HG03354 (cell line): ENCODE measurements at regions not wholly inside any gene's neighbourhood (a gene's known extent, or its start where the extent isn't known, plus 50 kb on each side); places are given as distances from the start of the nearest gene placed in this dataset.

Experiments
- ATAC-seq: cut with Tn5 transposase; IDR thresholded peaks from one replicate; pipeline ENCODE4 v1.9.1; 2021; ENCODE audit warnings: mild to moderate bottlenecking; ENCODE audit not compliant: unreplicated experiment, poor library complexity, severe bottlenecking

DNA sequence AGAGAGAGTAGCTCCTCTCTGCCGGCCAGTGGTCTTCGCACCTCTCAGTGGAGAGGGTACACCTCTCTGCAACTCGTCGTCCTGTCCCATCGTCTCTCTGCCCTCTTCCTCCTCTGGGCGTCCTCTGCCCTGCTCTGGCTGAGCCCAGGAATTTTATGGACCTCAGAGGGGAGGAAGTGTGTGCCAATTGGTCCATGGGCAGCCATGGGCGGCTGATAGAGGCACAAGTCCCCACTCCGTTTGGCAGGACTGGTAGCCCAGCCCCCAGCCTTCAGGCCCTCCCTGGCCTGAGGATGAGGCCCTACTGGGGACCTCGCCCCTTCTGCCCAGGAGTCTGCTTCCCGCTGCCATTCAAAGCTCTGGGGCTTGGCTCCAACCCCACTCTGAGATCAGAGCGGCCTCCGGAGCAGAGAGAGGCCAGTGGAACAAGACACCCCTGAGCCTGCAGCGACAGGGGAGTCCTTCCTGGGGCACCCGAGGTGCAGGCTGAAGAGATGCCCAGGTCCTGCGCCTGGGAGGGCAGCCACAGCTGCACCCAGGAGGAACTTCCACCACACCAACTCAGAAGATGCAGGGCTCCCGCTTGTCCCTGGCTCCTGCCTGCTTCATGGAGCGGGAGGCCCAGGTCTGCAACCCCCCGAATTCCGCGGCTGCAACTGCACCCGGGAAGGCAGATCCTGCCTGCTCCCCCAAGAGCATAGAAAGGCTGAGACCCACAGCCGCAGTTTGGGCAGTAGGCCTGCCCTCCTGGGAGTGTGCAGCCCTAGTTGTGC lies 659.9 kb downstream of the KCNT2 start:
- ATAC-seq: no peak

DNA sequence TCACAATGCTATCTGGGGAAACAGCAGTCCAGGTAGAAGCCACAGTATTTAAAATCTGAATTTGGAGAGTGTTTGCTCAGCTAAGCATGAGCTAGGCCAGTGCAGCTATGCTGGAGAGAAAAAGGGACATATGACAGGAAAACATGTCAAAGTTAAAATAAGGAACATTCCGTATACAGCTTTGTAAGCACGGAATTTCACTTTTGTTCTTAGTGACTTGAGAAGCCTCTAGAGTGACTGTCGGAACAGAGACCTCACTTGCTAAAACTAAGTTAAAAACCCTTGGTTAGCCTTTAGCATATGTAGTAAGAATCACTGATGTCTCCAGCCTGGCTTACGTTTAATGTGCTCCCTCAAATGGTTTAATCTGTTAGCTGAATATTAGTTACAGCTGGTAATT lies 661.7 kb downstream of the KCNT2 start:
- ATAC-seq: no peak

DNA sequence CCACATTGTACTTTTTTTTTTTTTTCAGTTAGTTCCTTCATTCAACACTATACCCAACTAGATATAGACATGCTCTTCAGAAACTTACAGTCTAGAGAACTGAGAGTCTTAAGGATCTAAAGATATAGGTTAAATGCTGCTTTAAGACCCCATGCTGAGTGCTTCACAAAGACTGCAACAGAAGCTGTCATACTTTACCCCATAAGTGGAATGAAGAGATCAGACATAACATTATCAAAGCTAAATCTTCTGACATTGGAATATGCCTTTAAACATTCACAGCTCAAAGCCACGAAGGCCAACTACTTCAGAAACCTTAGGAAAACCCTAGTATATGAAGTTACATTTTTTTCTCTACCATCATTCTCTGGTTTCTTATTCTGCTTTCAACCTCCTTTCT lies 666.4 kb downstream of the KCNT2 start:
- ATAC-seq: no peak

DNA sequence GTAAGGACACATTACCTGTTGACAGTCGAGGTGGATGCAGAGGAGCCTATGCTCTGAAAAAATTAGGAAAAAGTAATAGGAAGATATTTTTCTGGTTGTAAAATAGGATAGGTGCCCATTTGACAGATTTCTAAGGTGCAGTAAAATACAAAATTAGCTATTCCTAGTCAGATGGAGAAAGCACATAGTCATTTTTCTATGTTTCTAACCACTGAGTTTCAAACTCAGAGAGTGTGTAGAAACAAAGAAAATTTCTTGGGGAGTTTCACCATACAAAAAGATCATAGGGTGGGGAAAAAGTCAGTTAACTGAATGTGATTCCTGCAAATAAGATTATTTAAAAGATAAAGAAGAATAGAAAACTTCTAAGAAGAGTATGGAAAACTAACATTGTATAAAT lies 666.9 kb downstream of the KCNT2 start:
- no peak for ATAC-seq

DNA sequence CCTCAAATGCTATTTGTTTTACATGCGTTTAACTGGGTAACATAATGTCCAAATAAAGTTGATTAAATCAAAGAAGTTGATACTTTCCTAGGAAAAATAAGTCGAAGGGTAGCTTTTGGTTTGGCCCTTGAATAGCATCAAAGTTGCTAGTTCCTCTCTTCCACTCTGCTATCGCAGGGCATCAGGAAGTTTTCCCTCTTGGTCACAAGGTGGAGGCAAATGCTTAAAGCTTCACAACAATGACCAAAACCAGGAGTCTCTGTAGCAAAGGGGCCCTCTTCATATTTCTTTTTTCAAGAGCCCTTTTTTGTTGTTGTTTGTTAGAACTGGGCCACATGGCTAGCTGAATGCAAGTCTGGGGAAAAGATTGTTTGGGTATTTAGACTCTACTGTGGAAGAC lies 668.4 kb downstream of the KCNT2 start:
- ATAC-seq: no peak

DNA sequence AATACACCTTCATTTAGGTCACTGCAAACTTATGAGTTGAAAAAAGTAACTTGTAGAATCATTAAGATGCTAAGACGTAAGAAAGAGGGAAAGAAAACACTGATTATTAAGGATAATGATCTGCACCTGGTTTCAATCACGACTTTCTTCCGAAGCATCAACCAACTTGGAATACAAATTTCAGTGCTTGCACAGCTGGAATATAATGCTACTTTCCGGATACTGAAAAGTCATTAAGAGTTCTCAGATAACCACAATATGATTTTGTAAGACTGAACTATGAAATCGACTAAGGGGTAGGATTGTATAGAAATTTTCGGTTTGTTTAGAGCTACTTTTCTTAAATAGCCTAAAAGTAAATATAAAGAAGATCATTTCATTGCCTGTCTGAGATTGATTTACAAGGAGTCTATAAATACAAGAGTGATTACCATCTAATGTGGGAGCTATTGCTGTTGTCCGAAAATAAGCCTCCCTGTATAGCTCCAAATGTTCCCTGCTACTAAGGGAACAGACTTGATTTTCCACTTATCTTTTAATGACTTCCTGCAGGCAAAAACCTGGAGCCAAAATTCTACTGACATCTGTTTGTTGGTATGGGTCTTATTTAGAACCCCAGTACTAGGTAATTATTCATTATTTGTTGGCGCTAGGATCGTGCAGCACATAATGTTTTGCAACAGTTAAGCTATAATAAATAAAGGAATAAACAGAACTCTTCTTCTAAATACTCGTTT lies 673.3 kb downstream of the KCNT2 start:
- ATAC-seq: no peak

DNA sequence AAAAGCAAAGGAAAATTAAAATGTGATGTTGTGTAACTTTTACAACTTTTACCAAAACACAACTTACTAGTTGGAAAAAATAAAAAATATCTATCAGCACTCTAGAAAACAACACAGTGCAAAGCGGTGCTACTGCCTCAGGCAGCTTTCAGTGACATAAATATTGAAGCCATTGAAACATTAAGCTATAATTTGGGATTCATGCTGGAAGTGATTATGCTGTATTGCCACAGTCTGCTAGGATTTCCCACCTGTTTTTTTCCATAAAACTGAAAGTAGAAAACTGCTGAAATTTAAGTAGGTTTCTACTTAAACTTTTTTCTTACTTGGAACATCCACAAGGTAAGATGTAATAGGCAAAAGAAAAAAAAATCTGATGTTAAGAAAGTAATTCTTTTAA lies 674.4 kb downstream of the KCNT2 start:
- ATAC-seq: no peak

DNA sequence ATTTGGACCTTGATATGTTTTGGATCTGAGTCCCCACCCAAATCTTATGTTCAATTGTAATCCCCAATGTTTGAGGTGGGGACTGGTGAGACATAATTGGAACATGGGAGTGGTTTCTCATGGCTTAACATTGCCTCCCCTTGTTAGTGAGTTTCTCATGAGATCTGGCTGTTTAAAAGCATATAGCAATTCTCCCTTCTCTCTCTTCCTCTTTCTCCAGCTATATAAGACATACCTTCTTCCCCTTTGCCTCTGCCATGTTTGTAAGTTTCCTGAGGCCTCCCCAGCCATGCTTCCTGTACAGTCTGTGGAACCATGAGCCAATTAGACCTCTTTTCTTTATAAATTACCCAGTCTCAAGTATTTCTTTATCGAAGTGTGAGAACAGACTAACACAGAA lies 692.4 kb downstream of the KCNT2 start:
- no peak for ATAC-seq

DNA sequence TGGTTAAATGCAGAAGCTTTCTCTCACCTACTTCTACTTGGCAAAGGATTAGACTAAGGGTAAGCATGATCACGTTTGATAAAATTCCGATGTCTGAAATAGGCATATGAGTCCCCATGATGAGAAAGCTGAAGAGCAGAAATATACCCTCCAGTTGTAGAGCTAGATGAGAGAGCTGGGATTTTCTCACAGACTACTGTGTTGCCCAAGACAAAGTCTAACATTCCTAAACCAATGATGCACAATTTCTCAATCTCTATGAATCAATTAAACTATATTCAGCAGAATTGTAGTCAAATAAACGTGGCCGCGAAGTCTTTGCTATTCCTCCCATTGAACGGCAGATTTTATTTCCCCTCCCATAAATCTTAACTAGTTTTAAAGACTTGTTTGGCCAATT lies 699.2 kb downstream of the KCNT2 start:
- ATAC-seq: no peak

DNA sequence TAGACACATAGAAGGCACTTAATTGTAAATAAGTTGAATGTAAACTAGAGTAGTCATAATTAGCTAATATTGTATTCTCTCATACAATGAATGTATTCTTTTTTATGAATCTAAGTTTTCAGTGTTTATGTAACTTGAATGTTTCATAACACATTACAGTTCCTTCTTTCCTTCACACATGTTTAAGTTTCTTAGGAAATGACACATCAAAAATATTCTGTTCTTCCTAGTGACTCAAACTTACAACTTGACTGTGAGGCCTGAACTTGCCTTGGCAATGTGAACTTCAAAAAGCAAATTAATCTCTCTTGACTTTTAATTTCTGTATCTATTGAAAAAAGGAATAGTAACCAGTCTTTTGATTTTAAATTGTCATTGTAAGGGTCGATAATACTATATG lies 700.1 kb downstream of the KCNT2 start:
- no peak for ATAC-seq

DNA sequence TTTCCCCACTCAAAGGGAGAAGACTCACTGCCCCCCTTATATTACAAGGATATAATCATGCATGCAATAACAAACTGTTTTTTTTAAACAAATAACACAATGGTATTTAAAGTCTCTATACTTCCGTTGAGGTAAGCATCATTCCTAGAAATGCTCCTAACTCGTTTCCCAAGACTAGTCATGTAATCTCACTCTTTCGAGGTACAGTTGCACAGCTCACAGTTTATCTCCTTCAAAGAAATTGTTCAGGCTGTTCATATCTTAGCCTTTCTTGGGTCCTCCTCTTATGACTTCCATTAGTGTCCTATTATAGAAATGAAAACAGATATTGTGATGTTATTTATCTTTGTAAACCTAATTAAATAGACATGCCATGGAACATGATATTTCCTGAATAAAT lies 705.0 kb downstream of the KCNT2 start:
- no peak for ATAC-seq

DNA sequence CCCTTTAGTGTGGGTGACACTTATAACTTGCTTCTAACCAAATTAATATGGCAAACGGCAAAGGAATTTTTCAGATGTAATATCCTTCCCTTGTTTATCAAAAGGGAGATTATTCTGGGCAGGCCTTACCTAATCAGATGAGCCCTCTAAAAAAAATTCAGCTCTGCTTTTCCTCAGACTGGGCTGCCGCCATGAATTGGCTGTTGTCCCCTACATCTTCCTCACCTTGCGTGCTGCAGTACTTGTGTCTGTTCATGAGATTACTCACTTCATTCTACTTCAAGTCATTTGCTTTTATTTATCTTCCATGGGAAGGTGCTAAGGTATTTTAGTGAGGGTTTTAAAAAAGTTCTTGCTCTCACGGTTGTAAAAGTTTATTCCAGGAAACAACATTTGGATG lies 705.5 kb downstream of the KCNT2 start:
- no peak for ATAC-seq

DNA sequence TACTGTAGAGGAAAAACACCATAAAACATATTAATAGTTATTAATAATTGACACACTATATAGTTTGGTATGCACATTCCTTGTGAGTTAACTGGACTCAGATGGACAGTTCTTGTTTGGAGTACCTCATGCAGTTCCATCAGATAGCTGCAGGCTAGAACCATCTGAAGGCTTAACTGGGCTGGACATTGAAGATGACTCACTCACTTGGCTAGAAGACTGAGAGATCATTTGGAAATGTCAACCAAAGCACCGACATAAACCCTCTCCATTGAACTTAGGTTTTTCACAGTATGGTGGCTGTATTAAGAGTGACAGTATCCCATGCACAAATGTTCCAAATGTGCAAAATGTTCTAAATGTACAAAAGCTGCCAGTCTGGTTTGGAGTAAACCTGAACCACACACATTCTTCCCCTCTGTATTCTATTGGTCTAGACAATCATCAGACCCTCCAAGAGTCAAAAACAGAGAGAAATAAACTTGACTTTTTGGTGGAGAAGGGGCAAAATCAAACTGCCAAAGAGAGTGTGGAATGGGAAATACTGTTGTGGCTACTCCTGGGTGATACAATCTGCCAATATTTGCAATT lies 708.4 kb downstream of the KCNT2 start:
- ATAC-seq: no peak

DNA sequence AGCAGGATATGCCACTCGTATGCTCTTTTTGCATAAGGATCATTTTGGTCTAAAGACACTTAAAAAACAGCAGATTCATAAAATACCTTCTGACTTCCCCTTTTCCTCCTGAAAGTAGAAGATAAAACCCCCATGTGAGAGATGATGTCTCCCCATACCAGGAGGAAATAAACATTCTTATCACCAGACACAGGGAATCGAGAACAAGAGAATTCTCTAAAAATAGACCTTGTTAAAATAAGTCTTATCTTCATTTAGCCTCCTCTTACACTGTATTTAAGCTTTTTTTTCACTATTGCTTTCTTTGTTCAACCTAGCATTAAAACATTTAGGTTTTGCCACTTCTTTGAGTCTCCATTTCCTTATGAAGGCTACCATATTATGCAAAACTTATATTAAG lies 709.3 kb downstream of the KCNT2 start:
- no peak for ATAC-seq

DNA sequence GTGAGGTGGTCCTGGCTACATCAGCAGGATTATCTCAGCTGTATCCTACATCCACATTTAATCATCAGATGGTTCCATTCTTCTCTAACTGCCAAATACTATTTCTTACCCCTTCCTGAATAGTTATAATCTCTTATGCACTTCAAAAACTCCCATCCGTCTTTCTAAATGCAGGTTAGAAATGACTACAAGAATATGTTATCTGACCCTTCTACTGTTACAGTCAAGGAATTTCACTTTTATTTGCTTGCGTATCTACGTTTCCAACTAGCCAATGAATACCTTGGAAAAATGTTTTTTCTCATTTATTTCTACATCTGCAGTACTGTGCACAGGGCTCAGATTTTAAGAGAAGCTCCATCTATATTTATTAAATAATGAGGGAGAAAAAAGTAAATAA lies 709.9 kb downstream of the KCNT2 start:
- ATAC-seq: no peak

DNA sequence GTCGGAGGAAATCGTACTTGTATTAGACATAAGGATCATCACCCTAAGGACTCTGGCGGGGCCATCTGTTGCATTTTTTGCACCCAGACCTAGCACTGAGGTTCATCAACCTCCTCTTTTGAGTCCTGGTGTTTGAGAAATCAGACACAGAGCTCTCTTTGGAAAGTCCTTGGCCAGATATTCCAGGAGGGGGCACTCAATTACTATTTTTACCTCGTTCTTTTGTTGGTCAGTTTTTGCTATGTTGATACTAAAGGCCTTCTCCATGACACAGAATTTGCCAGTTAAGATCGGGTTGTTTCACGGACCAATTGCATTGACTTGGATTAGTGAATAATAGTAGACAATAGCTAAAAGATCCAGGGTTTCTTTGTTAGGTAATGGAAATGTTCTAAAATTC lies 711.2 kb downstream of the KCNT2 start:
- no peak for ATAC-seq

DNA sequence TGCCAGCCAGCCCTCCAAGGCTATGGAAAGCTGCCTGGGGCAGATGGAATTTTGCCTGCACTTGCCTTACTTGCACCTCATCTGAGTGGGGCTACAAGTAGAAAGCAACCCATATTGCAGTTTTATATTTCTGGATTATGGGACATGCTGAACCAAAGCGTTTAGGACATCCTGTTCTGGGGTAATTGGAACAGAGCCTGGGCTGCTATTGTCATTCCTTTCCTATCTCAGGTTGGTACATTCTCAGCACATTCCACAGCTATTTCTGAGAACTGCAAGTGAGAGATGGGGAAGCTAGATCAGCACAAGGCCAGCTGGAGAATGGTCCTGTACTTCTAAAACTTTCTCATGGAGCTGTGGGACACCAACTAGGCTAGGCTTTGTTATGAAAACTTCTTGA lies 713.8 kb downstream of the KCNT2 start:
- ATAC-seq: no peak

DNA sequence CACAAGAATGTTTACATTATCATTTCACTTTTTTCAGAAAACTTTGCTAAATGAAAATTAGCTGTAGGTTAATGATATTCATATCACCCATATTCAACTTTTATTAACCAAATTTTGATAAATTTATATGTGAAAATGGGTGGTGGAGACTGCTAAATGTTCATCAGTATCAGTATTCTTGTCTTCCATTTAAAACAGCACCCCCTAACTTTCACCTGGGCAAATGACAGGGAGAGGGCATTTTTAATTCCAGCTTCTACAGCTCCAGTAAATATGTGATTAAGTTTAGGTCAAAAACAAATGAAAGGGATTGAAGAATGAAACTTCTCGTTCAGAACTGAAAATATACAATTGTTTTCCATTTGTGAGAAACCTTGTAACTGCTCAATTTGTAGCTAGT lies 722.2 kb downstream of the KCNT2 start:
- ATAC-seq: no peak

DNA sequence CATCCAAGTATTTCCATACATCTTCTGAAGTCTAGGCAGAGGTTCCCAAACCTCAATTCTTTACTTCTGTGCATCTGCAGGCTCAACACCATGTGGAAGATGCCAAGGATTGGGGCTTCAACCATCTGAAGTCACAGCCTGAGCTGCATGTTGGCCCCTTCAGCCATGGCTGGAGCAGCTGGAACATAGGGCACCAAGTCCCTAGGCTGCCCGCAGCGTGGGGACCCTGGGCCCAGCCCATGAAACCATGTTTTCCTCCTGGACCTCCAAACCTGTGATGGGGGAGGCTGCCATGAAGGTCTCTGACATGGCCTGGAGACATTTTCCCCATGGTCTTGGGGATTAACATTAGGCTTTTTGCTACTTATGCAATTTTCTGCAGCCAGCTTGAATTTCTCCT lies 729.8 kb downstream of the KCNT2 start:
- no peak for ATAC-seq

DNA sequence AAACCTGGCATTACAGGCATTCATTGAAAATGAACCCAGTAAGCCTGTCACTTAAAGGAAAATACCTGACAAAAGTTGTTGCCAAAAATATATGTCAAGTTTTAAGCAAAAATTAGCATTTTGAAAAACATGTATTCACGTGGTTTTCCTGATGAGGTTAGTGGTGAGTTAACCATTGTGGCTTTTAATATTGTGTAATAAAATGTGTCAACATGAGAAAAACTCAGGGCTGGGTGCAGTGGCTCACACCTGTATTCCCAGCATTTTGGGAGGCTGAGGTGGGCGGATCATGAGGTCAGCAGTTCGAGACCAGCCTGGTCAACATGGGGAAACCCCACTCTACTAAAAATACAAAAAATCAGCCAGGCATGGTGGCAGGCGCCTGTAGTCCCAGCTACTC lies 731.4 kb downstream of the KCNT2 start:
- ATAC-seq: no peak

DNA sequence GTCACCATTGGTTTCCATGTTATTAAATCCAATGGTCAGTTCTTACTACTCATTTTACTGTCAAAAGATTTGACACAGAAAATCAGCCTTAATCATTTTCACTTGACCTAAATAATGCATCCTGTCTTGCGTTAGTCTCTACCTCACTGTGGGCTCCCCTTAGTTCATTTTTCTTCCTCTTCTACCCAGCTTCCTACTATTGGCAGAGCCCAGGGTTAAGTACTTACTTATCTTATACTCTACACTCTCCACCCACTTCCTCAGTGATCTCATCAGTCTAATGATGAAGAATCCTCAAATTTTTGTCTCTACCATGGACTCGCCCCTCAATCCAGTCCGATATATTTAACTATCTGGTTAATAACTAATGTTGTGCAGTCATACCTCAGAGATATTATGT lies 735.9 kb downstream of the KCNT2 start:
- ATAC-seq: no peak
